Mammary epithelial cell (primary cell): ENCODE measurements at regions not wholly inside any gene's neighbourhood (a gene's known extent, or its start where the extent isn't known, plus 50 kb on each side); places are given as distances from the start of the nearest gene placed in this dataset.

Experiments
- CTCF ChIP-seq, 2 donors: IDR thresholded peaks in 1 of 2; conservative IDR thresholded peaks in 1 of 2; 2 replicates each; pipeline ENCODE4 v1.5.1; 2011 to 2012; ENCODE audit warnings: inconsistent platforms in 2 of 2, low read length in 2 of 2, mild to moderate bottlenecking in 2 of 2, control low read depth in 1 of 2, low read depth in 1 of 2; ENCODE audit not compliant: insufficient read depth in 1 of 2; ENCODE audit errors: extremely low read depth in 1 of 2
- EZH2 ChIP-seq: IDR thresholded peaks from 2 replicates; pipeline ENCODE4 v1.6.1; 2012; ENCODE audit warnings: low read length, inconsistent platforms, borderline replicate concordance

- no peak for TF ChIP-seq EZH2
- TF ChIP-seq CTCF (conservative IDR thresholded peaks at IDR 0.05 in 1 of 2, IDR thresholded peaks at IDR 0.05 in 1 of 2; ENCODE audit: extremely low read depth in 1 of 2, insufficient read depth in 1 of 2, low read depth in 1 of 2, low read length in 2 of 2) = no peak
Observed at GRCh38 chr6:78808933-78809332, 58.4 kb upstream of the IRAK1BP1 start.
